Activated naive CD4-positive, alpha-beta T cell treated with anti-CD3 and anti-CD28 coated beads for 36 hours (primary cell): ENCODE measurements at regions not wholly inside any gene's neighbourhood (a gene's known extent, or its start where the extent isn't known, plus 50 kb on each side); places are given as distances from the start of the nearest gene placed in this dataset.
"Not testable (repeated sequence)": the region's sequence is repeated elsewhere in the genome, so short reads cannot be mapped to it uniquely, and the experiment has no call there.

Experiments used
- CTCF ChIA-PET: fragments of 350-600 bp; sonication (Branson Sonifier 250); formaldehyde crosslinking; loops from one replicate; lab custom pipeline; 2021; ENCODE audit warnings: antibody characterized with exemption; lab: Charles Lee
- DNase-seq: peaks from one replicate; pipeline ENCODE4 v3.0.0-alpha.2; 2020
- H3K27ac Mint-ChIP-seq: one replicate; pipeline ENCODE4 v1.8.0; 2021; ENCODE audit warnings: mild to moderate bottlenecking, mixed read lengths
- H3K27me3 Mint-ChIP-seq: one replicate; pipeline ENCODE4 v1.8.0; 2021; ENCODE audit warnings: low read depth, mixed read lengths
- H3K36me3 Mint-ChIP-seq: one replicate; pipeline ENCODE4 v1.8.0; 2021; ENCODE audit warnings: low read depth, mixed read lengths
- H3K4me1 Mint-ChIP-seq: one replicate; pipeline ENCODE4 v1.8.0; 2021; ENCODE audit warnings: low read depth, mixed read lengths
- H3K4me3 Mint-ChIP-seq: one replicate; pipeline ENCODE4 v1.8.0; 2021; ENCODE audit warnings: mild to moderate bottlenecking, moderate library complexity, mixed read lengths
- H3K9me3 Mint-ChIP-seq: one replicate; pipeline ENCODE4 v1.8.0; 2021; ENCODE audit warnings: mixed read lengths
- intact Hi-C: fragments of 100-400 bp; cut with micrococcal nuclease; formaldehyde crosslinking; loops from one replicate; pipeline ENCODE4 v1.15.1; 2023

DNA sequence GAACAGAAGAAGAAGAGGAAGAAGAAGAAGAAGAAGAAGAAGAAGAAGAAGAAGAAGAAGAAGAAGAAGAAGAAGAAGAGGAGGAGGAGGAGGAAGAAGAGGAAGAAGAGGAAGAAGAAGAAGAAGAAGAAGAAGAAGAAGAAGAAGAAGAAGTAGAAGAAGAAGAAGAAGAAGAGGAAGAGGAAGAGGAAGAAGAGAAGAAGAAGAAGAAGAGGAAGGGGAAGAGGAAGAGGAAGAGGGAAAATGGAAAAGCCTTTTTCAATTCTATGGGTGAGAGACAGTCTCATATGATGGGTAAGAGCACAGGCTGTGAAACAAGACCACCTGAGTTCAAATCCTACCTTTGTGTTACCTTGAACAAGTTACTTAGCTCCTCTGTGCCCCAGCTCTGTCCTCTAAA is 111.9 kb upstream of the GRAMD1B start:
- H3K36me3 Mint-ChIP-seq, H3K4me3 Mint-ChIP-seq, H3K4me1 Mint-ChIP-seq, DNase-seq, H3K9me3 Mint-ChIP-seq, H3K27ac Mint-ChIP-seq, intact Hi-C loops: not testable (repeated sequence)
- H3K27me3 Mint-ChIP-seq = peaks cover 22% of the 10 kb centered on the region
- CTCF ChIA-PET = interaction anchor here (0.6 kb wide), 1 partner anchor 120 kb away, joined by 5 read pairs; no protein-coding TSS in a partner anchor

DNA sequence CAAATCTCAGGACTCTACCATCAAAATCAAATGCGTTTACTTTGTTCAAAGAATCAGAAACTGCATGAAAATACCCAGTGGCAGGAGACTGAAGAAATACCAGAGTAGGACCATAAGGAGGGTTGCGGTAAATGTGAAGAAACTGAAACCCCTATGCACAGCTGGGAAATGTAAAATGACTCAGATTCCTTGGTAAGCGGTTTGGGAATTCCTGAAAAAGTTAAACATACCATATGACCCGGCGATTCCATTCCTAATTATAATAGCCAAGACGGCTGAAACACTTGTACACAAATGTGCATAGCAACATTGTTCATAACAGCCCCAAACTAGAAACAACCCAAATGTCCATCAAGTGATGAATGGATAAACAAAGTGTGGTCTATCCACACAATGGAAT is 114.1 kb upstream of the GRAMD1B start:
- H3K9me3 Mint-ChIP-seq = no peaks in the 10 kb centered on the region
- no peaks in the 10 kb centered on the region for H3K36me3 Mint-ChIP-seq
- no peaks in the 10 kb centered on the region for H3K4me1 Mint-ChIP-seq
- CTCF ChIA-PET = no interaction called here
- no peak for DNase-seq
- no peak overlapping the region for H3K4me3 Mint-ChIP-seq
- peaks cover 15% of the 10 kb centered on the region for H3K27me3 Mint-ChIP-seq
- intact Hi-C loops = no loop called here
- no peak overlapping the region for H3K27ac Mint-ChIP-seq

DNA sequence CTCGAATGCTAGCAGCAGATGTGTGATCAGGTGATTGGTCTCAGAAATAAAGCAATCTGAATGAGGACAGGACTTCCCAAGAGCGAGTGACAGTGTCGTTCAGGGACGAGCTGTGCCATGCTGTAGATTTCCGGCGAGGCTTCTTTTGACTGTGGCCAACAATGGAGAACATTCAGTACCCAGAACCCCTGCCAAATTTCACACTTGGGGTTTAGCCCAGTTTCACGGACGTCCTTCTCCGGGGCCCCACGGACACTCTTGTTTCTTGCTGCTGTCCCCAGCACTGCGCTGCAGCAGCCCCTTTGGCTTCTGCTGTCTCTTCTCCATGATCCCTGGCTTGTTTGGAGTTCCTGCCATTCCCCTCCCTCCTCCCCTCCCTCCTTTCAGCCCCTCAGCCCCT is 115.1 kb upstream of the GRAMD1B start:
- Mint-ChIP-seq H3K27me3 (peaks cover 8% of the 10 kb centered on the region), H3K4me1 (no peaks in the 10 kb centered on the region), H3K9me3 (no peaks in the 10 kb centered on the region), H3K36me3 (no peaks in the 10 kb centered on the region), H3K27ac (no peak overlapping the region), H3K4me3 (no peak overlapping the region)
- no peak for DNase-seq
- CTCF ChIA-PET = no interaction called here
- intact Hi-C loops = no loop called here

- Mint-ChIP-seq H3K4me3 (no peak overlapping the region), H3K36me3 (no peaks in the 10 kb centered on the region), H3K27me3 (peaks cover 4% of the 10 kb centered on the region), H3K27ac (no peak overlapping the region), H3K9me3 (no peaks in the 10 kb centered on the region), H3K4me1 (no peaks in the 10 kb centered on the region)
- intact Hi-C loops = no loop called here
- CTCF ChIA-PET = no interaction called here
- no peak for DNase-seq
These were observed 116.8 kb upstream of the GRAMD1B start for GRCh38 chr11:123313262-123313661.

DNA sequence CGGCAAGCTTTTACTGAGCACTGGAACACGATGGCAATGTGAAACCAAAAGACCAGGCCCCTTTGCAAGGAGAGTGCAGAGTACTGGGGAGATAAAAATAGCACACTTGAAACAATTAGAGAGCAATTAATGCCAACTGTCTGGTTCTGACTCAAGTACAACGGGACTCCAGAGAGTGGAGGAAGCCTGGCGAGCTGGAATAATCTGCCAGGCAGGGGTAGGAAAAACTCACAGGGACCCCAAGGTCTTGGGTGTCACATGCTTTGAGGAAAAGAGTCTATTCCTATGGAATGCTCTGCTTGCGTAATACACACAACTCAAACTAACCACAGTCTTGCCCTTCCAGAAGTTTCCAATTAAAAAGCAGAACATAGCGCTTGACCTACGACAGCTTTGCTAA is 113.0 kb upstream of the CLMP start:
- CTCF ChIA-PET = interaction anchor here (0.6 to 2.0 kb wide), 5 partner anchors 15 to 266 kb away, joined by 3 to 6 read pairs (median 3); no protein-coding TSS in a partner anchor
- no peak for DNase-seq
- Mint-ChIP-seq H3K9me3 (no peaks in the 10 kb centered on the region), H3K27ac (no peak overlapping the region), H3K4me3 (no peak overlapping the region), H3K36me3 (no peaks in the 10 kb centered on the region), H3K4me1 (peaks cover 19% of the 10 kb centered on the region), H3K27me3 (peaks cover 3% of the 10 kb centered on the region)
- intact Hi-C loops = no loop called here

GRCh38 chr11:123307276-123307675 is 112.2 kb upstream of the CLMP start:
- intact Hi-C loops = no loop called here
- Mint-ChIP-seq H3K27ac (no peak overlapping the region), H3K4me3 (no peak overlapping the region), H3K27me3 (peaks cover 3% of the 10 kb centered on the region), H3K4me1 (peaks cover 26% of the 10 kb centered on the region), H3K36me3 (no peaks in the 10 kb centered on the region), H3K9me3 (no peaks in the 10 kb centered on the region)
- CTCF ChIA-PET = interaction anchor here (0.5 to 1.3 kb wide), 3 partner anchors 127 to 196 kb away, joined by 3 read pairs; no protein-coding TSS in a partner anchor
- no peak for DNase-seq

GRCh38 chr11:123306531-123306930 is 111.5 kb upstream of the CLMP start:
- H3K4me1 Mint-ChIP-seq = peaks cover 31% of the 10 kb centered on the region

GRCh38 chr11:123305601-123306375 is 110.7 kb upstream of the CLMP start:
- CTCF ChIA-PET = interaction anchor here (0.6 to 1.4 kb wide), 4 partner anchors 45 to 168 kb away, joined by 3 to 4 read pairs (median 3); no protein-coding TSS in a partner anchor
- no peak for DNase-seq
- Mint-ChIP-seq H3K36me3 (no peaks in the 10 kb centered on the region), H3K4me1 (peaks cover 38% of the 10 kb centered on the region), H3K9me3 (no peaks in the 10 kb centered on the region), H3K27ac (no peak overlapping the region), H3K27me3 (peaks cover 3% of the 10 kb centered on the region), H3K4me3 (no peak overlapping the region)
- intact Hi-C loops = no loop called here

More at GRCh38 chr11:123306531-123306930, 111.5 kb upstream of the CLMP start:
- Mint-ChIP-seq H3K4me3 (no peak overlapping the region), H3K36me3 (no peaks in the 10 kb centered on the region), H3K27ac (no peak overlapping the region), H3K9me3 (no peaks in the 10 kb centered on the region), H3K27me3 (peaks cover 3% of the 10 kb centered on the region)
- intact Hi-C loops = no loop called here
- no peak for DNase-seq
- CTCF ChIA-PET = no interaction called here

DNA sequence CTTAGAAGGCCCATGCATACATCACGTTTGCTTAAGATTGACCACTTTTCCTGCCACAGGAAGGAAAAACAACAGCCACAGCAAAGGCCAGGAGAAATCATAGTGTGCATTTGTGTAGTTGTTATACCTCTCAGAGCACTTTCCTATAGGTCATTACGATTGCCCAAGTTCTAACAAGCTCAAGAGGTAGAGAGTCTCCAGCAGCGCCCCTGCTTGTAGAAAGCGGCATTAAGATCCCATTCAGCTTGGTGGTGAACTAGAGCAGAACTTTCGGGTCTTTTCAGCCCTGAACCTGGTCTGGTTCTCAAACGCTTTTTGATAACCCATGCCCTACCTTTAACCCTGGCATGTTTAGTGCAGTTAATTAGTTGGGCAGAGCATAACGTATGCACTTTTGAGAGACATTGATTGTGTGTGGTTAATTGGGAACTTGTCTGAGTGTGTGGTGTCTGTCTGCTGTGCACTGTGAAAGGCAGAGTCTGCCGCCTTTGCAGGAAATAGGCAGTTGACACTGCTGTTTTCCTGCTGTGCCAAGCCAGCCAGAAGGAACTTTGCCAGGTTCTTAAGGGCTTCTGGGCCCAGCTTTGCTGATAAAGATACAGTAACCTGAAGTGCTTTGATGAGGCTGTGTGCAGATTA is 109.9 kb upstream of the CLMP start:
- intact Hi-C loops = no loop called here
- H3K27me3 Mint-ChIP-seq = peaks cover 6% of the 10 kb centered on the region
- DNase-seq = no peak
- CTCF ChIA-PET = interaction anchor here (0.6 to 6.6 kb wide), 7 partner anchors 46 to 169 kb away, joined by 3 to 35 read pairs (median 4); no protein-coding TSS in a partner anchor
- no peaks in the 10 kb centered on the region for H3K9me3 Mint-ChIP-seq
- H3K36me3 Mint-ChIP-seq = no peaks in the 10 kb centered on the region
- no peak overlapping the region for H3K4me3 Mint-ChIP-seq
- H3K27ac Mint-ChIP-seq = no peak overlapping the region
- peaks cover 43% of the 10 kb centered on the region for H3K4me1 Mint-ChIP-seq

DNA sequence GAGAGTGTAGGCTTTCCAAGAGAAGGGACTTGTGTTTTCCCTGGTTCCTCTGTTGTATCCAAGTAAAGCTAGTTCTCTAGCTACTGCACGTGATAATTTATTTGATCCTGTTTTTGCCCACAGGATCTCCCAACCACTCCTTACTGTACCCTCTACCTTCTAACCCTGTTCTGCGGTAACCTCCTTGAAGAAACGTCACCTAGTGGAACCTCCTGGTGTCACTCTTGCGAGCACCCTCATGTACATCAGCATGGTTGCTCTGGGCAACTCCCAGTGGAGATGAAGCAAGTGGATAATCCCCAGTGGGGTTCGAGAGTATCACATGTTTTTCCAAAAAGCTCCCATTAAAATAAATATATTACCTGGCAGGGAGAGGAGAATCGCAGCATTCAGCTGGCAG is 108.9 kb upstream of the CLMP start:
- no peaks in the 10 kb centered on the region for H3K9me3 Mint-ChIP-seq
- peaks cover 43% of the 10 kb centered on the region for H3K4me1 Mint-ChIP-seq
- H3K27me3 Mint-ChIP-seq = peaks cover 6% of the 10 kb centered on the region
- DNase-seq = peak; percentile 20
- no peaks in the 10 kb centered on the region for H3K36me3 Mint-ChIP-seq
- CTCF ChIA-PET = interaction anchor here (1.0 to 6.6 kb wide), 9 partner anchors 8 to 176 kb away, joined by 3 to 43 read pairs (median 6); no protein-coding TSS in a partner anchor
- H3K27ac Mint-ChIP-seq = peak overlapping the region; percentile 90
- intact Hi-C loops = loop anchor here (2.0 kb wide), 2 partner anchors 241 to 377 kb away; partner anchors contain the start of gene HSPA8
- peak overlapping the region; percentile 72 for H3K4me3 Mint-ChIP-seq

DNA sequence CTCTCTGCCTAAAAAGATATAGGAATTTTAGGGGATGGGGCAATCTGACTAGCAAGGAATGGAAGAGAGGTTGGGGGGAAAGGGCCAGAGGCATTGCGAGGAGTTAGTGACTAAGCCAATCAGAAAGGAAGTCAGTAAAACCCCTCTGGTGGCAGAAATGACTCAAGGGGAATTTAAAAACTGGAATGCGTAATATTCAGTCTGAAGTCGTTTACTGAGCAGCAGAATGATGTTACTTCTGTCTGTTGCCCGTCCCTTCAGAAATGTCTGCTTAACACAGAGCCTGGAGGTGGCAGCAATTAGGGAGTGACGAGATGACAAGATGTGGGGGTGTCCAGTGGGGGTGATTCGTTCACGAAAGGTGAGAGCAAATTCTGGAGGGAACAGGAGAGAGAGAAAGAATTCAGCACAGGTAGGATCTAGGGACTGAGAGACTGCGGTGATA is 107.7 kb upstream of the CLMP start:
- H3K4me1 Mint-ChIP-seq = peaks cover 43% of the 10 kb centered on the region

More for the DNA sequence above, 107.7 kb upstream of the CLMP start:
- Mint-ChIP-seq H3K27me3 (peaks cover 6% of the 10 kb centered on the region), H3K4me3 (peak overlapping the region; percentile 72), H3K9me3 (no peaks in the 10 kb centered on the region), H3K36me3 (no peaks in the 10 kb centered on the region), H3K27ac (peak overlapping the region; percentile 90)
- DNase-seq = peak; percentile 70
- intact Hi-C loops = loop anchor here (1.0 to 2.0 kb wide), 8 partner anchors 36 to 378 kb away; partner anchors contain the start of gene HSPA8
- CTCF ChIA-PET = interaction anchor here (1.0 to 6.6 kb wide), 6 partner anchors 51 to 177 kb away, joined by 3 to 43 read pairs (median 20); no protein-coding TSS in a partner anchor
